Renal cortical epithelial cell (primary cell): ENCODE measurements at regions not wholly inside any gene's neighbourhood (a gene's known extent, or its start where the extent isn't known, plus 50 kb on each side); places are given as distances from the start of the nearest gene placed in this dataset.
"Not testable (repeated sequence)": the region's sequence is repeated elsewhere in the genome, so short reads cannot be mapped to it uniquely, and the experiment has no call there.

Experiments used
- DNase-seq: peaks from one replicate; pipeline ENCODE4 v3.0.0-alpha.2; 2011; ENCODE audit warnings: low read depth

- peak; percentile 38 for DNase-seq
Measured at GRCh38 chr5:142222225-142222865, 102.5 kb downstream of the SPRY4 start.

DNA sequence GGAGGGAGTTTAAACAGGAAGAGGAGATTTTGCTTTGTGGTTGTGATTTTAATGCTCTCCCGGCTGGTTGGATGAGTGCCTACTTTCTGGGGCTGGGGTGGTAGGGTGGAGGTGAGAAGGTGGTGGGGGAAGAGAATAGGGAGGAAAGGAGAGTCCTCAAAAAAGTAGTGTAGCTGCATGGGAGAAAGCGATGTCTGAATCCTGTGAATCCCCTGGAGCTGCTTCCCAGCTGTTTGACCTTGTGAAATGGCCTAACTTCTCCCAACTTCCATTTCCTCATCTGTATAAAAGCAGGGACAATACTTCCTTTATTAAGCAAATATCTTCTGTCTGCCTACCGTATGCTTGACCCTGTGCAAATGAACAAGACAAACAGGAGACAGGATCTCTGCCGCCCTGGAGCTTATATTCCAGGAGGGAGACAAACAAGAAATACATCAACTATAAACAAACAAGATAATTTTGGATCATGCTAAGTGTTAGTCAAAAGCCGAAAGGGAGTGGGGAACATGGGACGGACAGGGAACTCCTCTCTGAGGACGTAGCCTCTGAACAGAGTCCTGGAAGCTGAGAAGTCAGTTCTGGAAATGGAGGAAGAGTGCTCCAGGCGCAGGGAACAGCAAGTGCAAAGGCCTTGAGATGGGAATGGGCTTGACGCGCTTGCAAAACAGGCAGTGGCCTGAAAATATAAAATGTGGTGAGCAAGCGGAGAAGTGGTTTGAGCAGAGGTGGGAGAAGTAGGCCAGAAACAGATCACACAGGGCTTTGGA lies 103.5 kb downstream of the SPRY4 start:
- no peak for DNase-seq

DNA sequence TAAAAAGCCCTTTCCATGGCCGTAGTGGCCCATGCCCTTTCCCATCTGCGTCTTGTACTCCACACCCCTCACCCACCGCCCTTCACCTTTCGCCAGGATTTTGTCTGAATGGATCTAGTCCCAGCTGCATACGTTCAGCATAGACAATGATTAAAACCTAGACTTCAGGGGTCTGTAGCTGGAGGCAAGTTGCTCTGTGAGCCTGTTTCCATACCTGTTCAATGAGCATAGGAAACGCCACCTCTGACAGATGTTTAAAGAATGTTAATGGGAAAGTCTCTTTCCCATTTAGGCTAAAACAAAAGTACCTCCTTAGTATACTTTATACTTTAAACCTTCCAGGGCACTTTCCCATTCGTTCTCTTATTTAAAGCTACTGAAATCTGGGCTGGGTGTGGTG lies 105.7 kb downstream of the SPRY4 start:
- DNase-seq: peak; percentile 61

GRCh38 chr5:142216931-142217330 lies 107.9 kb downstream of the SPRY4 start:
- DNase-seq: no peak

GRCh38 chr5:142215915-142216681 lies 107.5 kb downstream of the NDFIP1 start:
- DNase-seq: peak; percentile 99

DNA sequence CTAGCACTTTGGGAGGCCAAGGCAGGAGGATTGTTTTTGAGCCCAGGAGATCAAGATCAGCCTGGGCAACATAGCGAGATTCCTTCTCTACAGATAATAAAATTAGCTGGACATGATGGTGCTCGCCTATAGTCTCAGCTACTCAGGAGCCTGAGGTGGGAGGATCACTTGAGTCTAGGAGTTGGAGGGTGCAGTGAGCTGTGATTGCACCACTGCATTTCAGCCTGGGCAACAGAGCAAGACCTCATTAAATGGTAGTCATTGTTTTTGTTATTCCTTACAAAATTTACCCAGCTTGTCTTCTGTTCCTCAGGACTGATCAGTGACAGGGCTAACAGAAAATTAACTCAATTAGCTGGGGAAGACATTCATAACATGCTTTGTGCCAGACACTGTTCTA lies 104.5 kb downstream of the NDFIP1 start:
- peak; percentile 69 for DNase-seq

DNA sequence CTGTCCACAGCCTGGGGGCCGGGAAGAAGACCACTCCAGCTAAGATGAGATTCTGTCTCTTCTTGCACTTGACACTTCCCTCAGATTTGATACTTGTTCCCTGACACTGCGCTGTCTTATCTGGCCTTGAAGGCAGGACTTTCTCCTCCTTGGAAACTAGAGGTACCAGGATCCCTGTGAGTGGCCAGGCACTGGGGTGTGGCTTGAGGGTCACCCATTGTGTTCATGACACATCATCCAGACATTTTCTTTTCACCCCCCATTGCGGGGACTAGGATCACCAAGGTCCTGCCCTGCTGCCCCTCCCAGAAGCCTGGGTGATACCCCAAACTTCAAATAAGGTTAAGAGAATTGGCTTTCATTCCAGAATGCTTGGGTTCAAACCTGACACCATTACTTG lies 103.3 kb downstream of the NDFIP1 start:
- DNase-seq: no peak

GRCh38 chr5:142210864-142211412 lies 102.4 kb downstream of the NDFIP1 start:
- DNase-seq: no peak

DNA sequence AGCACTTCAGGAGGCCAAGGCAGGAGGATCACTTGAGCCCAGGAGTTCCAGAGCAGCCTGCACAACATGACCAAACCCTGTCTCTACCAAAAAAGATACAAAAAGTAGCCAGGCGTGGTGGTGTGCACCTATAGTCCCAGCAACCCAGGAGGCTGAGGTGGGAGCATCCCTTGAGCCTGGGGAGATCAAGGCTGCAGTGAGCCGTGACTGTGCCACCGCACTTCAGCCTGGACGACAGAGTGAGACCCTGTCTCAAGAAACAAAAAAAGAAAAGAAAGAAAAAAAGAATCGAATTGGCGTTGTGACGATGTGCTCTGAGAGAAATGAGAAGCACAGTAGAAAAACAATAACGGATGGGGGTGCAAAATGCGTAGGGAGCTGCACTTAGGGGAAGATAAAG lies 101.4 kb downstream of the NDFIP1 start:
- DNase-seq: no peak

DNA sequence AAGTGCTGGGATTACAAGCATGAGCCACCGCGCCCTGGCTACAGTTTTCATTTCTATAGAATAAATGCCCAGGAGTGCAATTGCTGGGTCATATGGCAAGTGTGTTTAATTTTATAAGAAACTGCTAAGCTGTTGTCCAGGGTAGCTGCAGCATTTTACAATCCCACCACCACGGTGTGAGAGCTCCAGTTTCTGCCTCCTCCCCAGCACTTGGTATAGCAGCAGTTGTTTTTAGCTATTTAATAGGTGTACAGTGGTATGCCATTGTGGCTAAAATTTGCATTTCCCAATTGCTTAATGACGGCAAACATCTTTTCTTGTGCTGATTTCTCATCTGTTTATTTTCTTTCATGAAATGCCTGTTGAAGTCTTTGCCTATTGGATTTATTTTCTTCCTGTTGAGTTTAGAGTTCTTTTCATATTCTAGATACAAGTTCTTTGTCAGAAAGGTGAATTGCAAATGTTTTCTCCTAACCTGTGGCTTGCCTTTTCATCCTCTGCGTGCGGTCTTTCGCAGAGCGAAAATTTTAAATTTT lies 100.3 kb downstream of the NDFIP1 start:
- DNase-seq: no peak

DNA sequence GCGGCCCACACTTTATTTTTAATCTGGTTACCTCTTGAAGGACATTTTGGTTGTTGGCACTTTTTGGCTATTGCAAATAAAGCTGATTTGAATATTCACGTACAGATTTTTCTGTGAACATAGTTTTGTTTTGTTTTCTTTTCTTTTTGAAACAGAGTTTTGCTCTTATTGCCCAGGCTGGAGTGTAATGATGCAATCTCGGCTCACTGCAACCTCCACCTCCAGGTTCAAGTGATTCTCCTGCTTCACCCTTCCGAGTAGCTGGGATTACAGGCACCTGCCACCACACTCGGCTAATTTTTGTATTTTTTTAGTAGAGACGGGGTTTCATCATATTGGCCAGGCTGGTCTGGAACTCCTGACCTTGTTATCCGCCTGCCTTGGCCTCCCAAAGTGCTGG lies 99.7 kb downstream of the NDFIP1 start:
- not testable (repeated sequence) for DNase-seq

DNA sequence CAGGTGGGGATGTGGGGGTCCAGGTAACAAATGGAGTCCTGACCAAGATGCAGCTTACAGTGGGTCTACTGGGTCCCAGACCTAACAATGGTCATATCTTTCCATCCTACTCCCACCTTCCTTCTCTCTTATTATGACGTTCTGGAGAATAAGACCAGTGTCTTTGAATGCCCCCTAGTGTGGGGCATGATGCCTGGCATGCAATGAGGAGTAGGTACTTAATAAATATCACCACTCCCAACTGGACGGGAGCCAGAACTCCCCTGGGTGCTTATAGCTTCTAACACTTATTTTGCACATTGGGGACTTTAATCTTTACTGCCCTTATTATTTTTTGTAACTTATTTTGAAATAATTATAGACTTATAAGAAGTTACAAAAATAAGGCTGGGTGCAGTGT lies 98.2 kb downstream of the NDFIP1 start:
- DNase-seq: no peak

DNA sequence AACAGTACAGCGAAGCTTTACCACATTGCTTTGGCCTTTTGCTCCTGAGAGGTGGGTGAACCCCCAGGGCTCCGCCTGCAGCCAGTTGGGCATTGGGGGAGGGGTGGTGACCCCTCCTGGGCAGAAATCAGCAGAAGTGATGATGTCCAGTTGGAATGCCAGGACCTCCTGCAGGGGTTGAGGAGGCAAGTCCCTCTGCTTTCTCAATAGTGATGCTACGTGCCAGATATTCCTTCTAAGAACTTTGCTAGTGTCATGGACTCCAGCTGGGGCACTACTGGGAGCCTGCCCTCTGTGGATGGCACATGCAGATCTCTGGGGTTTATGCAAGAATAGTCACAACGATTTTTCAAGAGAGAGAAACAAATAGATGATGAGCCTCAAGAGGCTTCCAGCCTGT lies 95.6 kb downstream of the NDFIP1 start:
- DNase-seq: no peak
